MM.1S (cell line): ENCODE measurements at regions not wholly inside any gene's neighbourhood (a gene's known extent, or its start where the extent isn't known, plus 50 kb on each side); places are given as distances from the start of the nearest gene placed in this dataset.

Source experiments
- DNase-seq: peaks from one replicate; pipeline ENCODE4 v3.0.0-alpha.2; 2015
- H2AFZ ChIP-seq: fragments of 300-600 bp; sonication (generic); 2 replicates; pipeline ENCODE4 v1.6.0; 2016; ENCODE audit warnings: antibody characterized with exemption, low read length
- H3F3A ChIP-seq: fragments of 300-600 bp; sonication (generic); 2 replicates; pipeline ENCODE4 v1.6.1; 2016; ENCODE audit warnings: mild to moderate bottlenecking, antibody characterized with exemption, low read length, moderate library complexity, mixed read lengths; ENCODE audit not compliant: insufficient read depth
- H3K27ac ChIP-seq: fragments of 300-600 bp; sonication (generic); 2 replicates; pipeline ENCODE4 v1.5.1; 2016; ENCODE audit warnings: mild to moderate bottlenecking, low read length
- H3K27me3 ChIP-seq: fragments of 300-600 bp; sonication (generic); replicated peaks from 2 replicates; pipeline ENCODE4 v1.6.0; 2016; ENCODE audit warnings: low read length; ENCODE audit not compliant: insufficient read depth
- H3K36me3 ChIP-seq: fragments of 300-600 bp; sonication (generic); replicated peaks from 2 replicates; pipeline ENCODE4 v1.6.1; 2016; ENCODE audit warnings: mild to moderate bottlenecking, low read length, mixed read lengths; ENCODE audit not compliant: insufficient read depth
- H3K4me1 ChIP-seq: fragments of 300-600 bp; sonication (generic); 2 replicates; pipeline ENCODE4 v1.6.1; 2016; ENCODE audit warnings: low read length, mixed read lengths
- H3K4me2 ChIP-seq: fragments of 300-600 bp; sonication (generic); 2 replicates; pipeline ENCODE4 v1.6.0; 2016; ENCODE audit warnings: low read depth, low read length
- H3K4me3 ChIP-seq: fragments of 300-600 bp; sonication (generic); 2 replicates; pipeline ENCODE4 v1.5.1; 2016; ENCODE audit warnings: low read length, mixed read lengths
- H3K79me2 ChIP-seq: fragments of 300-600 bp; sonication (generic); 2 replicates; pipeline ENCODE4 v1.6.1; 2016; ENCODE audit warnings: mixed run types, low read length, mixed read lengths
- H3K9ac ChIP-seq: fragments of 300-600 bp; sonication (generic); 2 replicates; pipeline ENCODE4 v1.6.1; 2016; ENCODE audit warnings: low read length, mixed read lengths
- H3K9me2 ChIP-seq: fragments of 300-600 bp; sonication (generic); replicated peaks from 2 replicates; pipeline ENCODE4 v1.6.1; 2016; ENCODE audit warnings: mild to moderate bottlenecking, low read length, mixed read lengths; ENCODE audit not compliant: insufficient read depth
- H3K9me3 ChIP-seq: fragments of 300-600 bp; sonication (generic); replicated peaks from 2 replicates; pipeline ENCODE4 v1.6.1; 2016; ENCODE audit warnings: mild to moderate bottlenecking, low read length, mixed read lengths; ENCODE audit not compliant: insufficient read depth
- H4K20me1 ChIP-seq: fragments of 300-600 bp; sonication (generic); 2 replicates; pipeline ENCODE4 v1.6.1; 2016; ENCODE audit warnings: mild to moderate bottlenecking, low read length, moderate library complexity, mixed read lengths; ENCODE audit not compliant: insufficient read depth
- EZH2 ChIP-seq: fragments of 300-600 bp; sonication (generic); optimal IDR thresholded peaks from 2 replicates; pipeline ENCODE3; 2017; ENCODE audit warnings: low read depth, mild to moderate bottlenecking, antibody characterized with exemption, low read length, mixed read lengths
- EZH2phosphoT487 ChIP-seq: fragments of 300-600 bp; sonication (generic); IDR thresholded peaks from 2 replicates; pipeline ENCODE4 v1.6.1; 2018; ENCODE audit warnings: antibody characterized with exemption, low read length
- TF ChIP-seq, protein P1 (sequence below): fragments of 300-600 bp; sonication (generic); IDR thresholded peaks from 2 replicates; pipeline ENCODE4 v1.5.1; 2016; ENCODE audit warnings: antibody characterized with exemption, low read length, mixed read lengths

GRCh38 chr15:36422631-36423030, 156.8 kb upstream of the CDIN1 start:
- Histone ChIP-seq H3K4me1 (peaks cover 11% of the 10 kb centered on the region; the same call in 1 of the 2 replicates), H3K27ac (no peak overlapping the region), H2AFZ (no peak overlapping the region), H3K4me2 (no peak overlapping the region), H3K9ac (no peak overlapping the region), H3K36me3 (no peaks in the 10 kb centered on the region), H4K20me1 (no peaks in the 10 kb centered on the region), H3F3A (no peaks in the 10 kb centered on the region), H3K4me3 (no peak overlapping the region), H3K27me3 (no peaks in the 10 kb centered on the region), H3K9me3 (no peaks in the 10 kb centered on the region), H3K79me2 (no peaks in the 10 kb centered on the region), H3K9me2 (no peaks in the 10 kb centered on the region)
- no peak for DNase-seq
- TF ChIP-seq, protein P1, sequence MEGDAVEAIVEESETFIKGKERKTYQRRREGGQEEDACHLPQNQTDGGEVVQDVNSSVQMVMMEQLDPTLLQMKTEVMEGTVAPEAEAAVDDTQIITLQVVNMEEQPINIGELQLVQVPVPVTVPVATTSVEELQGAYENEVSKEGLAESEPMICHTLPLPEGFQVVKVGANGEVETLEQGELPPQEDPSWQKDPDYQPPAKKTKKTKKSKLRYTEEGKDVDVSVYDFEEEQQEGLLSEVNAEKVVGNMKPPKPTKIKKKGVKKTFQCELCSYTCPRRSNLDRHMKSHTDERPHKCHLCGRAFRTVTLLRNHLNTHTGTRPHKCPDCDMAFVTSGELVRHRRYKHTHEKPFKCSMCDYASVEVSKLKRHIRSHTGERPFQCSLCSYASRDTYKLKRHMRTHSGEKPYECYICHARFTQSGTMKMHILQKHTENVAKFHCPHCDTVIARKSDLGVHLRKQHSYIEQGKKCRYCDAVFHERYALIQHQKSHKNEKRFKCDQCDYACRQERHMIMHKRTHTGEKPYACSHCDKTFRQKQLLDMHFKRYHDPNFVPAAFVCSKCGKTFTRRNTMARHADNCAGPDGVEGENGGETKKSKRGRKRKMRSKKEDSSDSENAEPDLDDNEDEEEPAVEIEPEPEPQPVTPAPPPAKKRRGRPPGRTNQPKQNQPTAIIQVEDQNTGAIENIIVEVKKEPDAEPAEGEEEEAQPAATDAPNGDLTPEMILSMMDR: no peak
- no peak for TF ChIP-seq EZH2phosphoT487
- TF ChIP-seq EZH2: no peak

- H3F3A ChIP-seq: no peaks in the 10 kb centered on the region
- no peaks in the 10 kb centered on the region for H3K79me2 ChIP-seq
- peaks cover 11% of the 10 kb centered on the region; the same call in 1 of the 2 replicates for H3K4me1 ChIP-seq
- no peak for DNase-seq
- H3K27me3 ChIP-seq: no peaks in the 10 kb centered on the region
- no peak overlapping the region for H3K9ac ChIP-seq
- no peaks in the 10 kb centered on the region for H3K9me3 ChIP-seq
- no peaks in the 10 kb centered on the region for H3K36me3 ChIP-seq
- no peaks in the 10 kb centered on the region for H3K9me2 ChIP-seq
- TF ChIP-seq EZH2phosphoT487 (no peak), EZH2 (no peak)
- TF ChIP-seq, protein P1: no peak
- H4K20me1 ChIP-seq: no peaks in the 10 kb centered on the region
- H3K27ac ChIP-seq: no peak overlapping the region
- no peak overlapping the region for H3K4me3 ChIP-seq
- H3K4me2 ChIP-seq: no peak overlapping the region
- no peak overlapping the region for H2AFZ ChIP-seq
These were observed 152.7 kb upstream of the CDIN1 start for GRCh38 chr15:36426691-36427090.

GRCh38 chr15:36428102-36428845, 151.2 kb upstream of the CDIN1 start:
- Histone ChIP-seq H3K27ac (no peak overlapping the region), H3K79me2 (no peaks in the 10 kb centered on the region), H3F3A (no peaks in the 10 kb centered on the region), H3K36me3 (no peaks in the 10 kb centered on the region), H3K9me3 (no peaks in the 10 kb centered on the region), H3K9ac (no peak overlapping the region), H2AFZ (no peak overlapping the region), H3K4me2 (no peak overlapping the region), H3K27me3 (no peaks in the 10 kb centered on the region), H3K4me1 (peaks cover 11% of the 10 kb centered on the region; the same call in 1 of the 2 replicates), H3K4me3 (no peak overlapping the region), H3K9me2 (no peaks in the 10 kb centered on the region), H4K20me1 (no peaks in the 10 kb centered on the region)
- no peak for DNase-seq
- TF ChIP-seq EZH2phosphoT487: no peak
- TF ChIP-seq, protein P1: no peak
- no peak for TF ChIP-seq EZH2
